Endometrium (tissue), 2 donors: ENCODE measurements at regions not wholly inside any gene's neighbourhood (a gene's known extent, or its start where the extent isn't known, plus 50 kb on each side); places are given as distances from the start of the nearest gene placed in this dataset.

ENCODE experiments used
- FAIRE-seq: peaks from 2 replicates; lab custom pipeline; 2012; peaks lifted over from hg19 to GRCh38; lab: Jason Lieb, UNC
- donor health status: control.
- donor health status: control.

GRCh38 chr1:232308616-232309015 lies 321.3 kb downstream of the SIPA1L2 start:
- no peak for FAIRE-seq

DNA sequence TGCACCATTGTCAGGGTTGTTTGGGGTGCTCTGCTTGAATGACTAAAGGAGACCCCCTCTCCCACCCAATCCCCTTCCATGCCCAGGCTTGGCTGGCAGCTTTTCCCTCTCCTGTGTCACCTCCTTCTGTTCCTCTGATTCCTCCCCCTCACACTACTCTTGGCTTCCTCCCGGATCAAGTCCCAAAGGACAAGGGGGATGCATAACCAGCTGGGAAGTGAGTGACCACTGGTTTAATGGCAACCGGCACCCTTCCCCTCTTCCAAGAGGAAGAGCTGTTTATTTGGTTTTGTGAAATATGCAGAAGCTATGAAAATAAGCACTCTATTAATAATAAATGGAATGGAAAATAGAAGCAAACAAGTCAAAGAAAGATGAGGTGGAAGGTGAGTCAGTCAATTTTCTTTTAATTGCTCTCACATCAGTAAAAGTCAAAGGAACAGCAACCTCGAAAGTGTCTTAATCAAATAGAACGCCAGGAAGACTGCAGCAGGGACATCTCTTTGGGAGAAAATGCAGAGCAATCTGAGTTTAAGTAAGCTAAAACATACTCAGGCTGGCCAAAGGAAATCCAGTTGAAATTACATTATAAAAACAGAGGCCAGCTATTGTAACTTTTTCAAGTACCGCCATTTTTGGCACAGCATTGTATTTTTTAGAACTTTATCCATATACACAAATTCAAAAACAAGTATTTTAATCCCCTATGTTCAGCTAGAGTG lies 322.5 kb downstream of the SIPA1L2 start:
- FAIRE-seq = no peak

GRCh38 chr1:232306269-232306961 lies 323.5 kb downstream of the SIPA1L2 start:
- FAIRE-seq = no peak

DNA sequence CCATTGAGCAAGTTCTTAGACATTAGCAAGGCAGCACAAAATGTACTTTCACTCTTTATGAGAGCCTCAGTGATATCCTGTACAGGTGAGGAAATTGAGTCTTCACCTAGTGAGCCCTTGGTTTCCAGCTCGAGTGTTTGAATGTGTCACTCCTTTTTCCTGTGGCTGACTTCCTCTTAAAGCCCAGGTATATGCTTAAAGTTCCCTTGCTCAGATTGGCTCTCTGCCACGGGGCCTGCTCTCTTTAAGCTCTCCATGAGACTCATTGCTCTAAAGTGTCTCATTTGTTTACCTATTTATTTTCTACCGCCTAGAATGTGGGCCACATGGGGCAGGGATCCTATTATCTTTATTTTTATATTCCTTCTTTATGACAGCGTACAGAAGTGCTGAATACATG lies 324.9 kb downstream of the SIPA1L2 start:
- FAIRE-seq = no peak

DNA sequence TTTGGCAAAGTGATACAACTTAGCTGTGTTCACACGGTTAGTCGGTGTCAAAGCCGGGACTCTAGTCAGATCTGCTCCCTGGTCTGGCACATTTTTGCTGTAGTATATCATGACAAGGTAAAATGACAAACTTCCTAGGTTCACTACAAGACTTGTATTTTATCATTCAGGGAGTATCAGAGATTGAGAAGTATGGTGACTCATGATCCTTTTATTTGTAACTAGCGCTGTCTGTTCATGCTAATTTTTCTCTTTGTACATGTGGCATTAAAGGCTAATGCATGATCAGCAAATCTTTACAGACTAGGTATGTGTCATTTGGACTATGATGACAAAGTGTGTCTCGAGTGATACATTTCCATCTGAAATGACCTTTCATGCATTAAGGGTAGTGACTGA lies 326.7 kb downstream of the SIPA1L2 start:
- no peak for FAIRE-seq

GRCh38 chr1:232302376-232303221 lies 327.3 kb downstream of the SIPA1L2 start:
- FAIRE-seq = no peak

GRCh38 chr1:232301246-232301645 lies 328.7 kb downstream of the SIPA1L2 start:
- no peak for FAIRE-seq

DNA sequence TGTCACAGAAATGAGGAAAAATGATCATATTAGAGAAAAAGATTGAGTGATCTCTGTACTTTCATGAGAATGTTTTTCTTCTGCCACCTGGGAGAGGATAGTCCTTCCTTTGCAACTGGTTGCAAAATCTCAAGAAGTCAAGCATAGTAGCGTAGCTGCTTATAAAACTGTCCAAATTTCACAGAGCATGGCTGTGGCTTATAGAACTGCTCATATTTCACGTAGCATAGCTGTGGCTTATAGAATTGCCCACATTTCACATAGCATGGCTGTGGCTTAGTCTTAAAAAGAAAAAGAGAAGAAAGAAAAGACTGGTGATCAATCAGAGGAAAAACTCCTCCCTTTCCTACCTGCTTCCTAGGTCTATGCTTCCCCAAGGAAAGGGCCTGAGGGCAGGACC lies 329.5 kb downstream of the SIPA1L2 start:
- no peak for FAIRE-seq

GRCh38 chr1:232296461-232296860 lies 333.5 kb downstream of the SIPA1L2 start:
- no peak for FAIRE-seq

DNA sequence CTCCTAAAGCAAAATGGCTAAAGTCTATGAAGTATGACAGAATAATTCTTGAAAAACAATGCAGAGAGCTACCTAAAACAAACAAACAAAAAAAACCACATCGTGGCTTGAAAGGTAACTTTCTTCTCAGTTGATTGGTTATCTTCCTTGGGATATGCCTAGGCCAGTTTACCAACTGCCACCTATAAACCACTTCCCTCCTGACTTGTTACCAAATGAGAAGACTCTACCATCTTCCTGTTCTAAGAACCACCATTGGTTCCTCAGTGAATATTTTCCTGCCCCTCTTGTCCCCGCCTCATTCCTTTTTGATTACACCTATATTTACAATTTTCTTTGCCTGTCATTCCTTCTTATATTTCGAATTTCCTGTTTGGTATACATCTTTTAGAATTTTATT lies 336.6 kb downstream of the SIPA1L2 start:
- FAIRE-seq = no peak

DNA sequence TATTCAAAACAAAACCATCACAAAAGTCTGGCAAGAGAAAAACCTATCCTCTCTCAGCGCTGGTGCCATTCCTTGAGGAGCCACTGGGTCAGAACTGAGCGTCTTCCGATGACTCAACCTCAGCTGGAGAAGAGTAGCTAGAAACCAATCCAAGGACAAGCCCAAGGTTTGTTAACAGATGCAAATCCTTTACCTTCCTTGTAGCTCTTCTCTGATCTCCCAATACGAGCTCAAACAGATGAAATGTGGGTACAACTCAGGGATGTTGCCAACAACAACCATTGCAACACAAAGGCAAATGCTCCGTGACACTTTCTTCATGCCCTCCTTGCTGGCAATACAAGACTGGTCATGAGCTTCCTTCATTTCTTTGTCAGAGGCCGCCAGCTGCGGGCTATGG lies 337.1 kb downstream of the SIPA1L2 start:
- FAIRE-seq = no peak

- no peak for FAIRE-seq
Observed at GRCh38 chr1:232292239-232292638, 337.7 kb downstream of the SIPA1L2 start.

DNA sequence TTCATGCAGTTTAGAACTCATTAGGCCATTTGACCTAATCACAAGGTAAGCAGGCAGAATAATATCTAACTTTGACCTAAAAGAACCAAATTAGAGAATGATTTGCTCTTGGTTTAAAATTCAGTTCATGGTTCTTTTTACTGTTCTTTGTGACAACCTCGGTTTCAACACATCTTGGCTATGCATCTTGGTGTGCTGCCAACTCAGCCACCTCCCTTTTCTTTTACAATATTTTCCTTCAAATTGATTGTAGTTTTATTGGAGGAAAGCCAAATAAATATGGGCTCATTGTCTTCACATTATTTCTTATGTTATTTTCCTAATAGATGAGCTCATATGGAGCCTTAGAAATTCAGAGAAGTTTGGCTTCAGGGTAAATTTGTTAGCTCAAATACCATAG lies 338.3 kb downstream of the SIPA1L2 start:
- FAIRE-seq = no peak

DNA sequence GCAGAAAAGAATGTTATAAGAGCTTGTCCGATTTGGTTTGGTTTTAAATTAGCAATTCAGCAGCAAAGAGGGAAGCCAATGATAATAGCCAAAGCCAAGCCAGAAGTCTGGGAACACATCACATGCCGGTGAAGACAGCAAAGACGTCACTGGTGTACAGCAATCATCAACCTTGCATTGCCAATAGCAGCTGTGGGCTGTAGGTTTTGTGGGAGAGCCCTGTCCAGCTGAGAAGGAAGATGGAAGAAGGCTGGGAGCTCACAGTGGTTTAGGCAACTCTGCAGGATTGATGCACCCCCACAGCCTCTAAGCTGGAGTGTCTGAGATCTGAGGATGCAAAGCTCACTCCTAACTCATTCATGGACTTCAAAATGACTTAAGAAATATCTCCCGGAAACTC lies 338.7 kb downstream of the SIPA1L2 start:
- FAIRE-seq = no peak

DNA sequence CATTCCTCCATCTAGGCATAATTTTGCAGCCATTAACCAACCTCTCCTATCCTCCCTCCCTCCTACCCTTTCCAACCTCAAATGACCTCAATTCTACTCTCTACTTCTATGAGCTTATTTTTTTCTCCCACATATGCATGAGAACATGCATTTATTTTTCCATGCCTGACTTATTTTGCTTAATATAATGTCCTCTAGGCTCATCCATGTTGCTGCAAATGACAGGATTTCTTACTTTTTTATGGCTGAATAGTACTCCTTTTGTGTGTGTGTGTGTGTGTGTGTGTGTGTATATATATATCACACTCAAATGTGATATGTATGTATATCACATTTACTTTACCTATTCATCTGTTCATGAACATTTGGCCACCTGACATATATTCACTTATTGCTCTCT lies 339.4 kb downstream of the SIPA1L2 start:
- FAIRE-seq = no peak

DNA sequence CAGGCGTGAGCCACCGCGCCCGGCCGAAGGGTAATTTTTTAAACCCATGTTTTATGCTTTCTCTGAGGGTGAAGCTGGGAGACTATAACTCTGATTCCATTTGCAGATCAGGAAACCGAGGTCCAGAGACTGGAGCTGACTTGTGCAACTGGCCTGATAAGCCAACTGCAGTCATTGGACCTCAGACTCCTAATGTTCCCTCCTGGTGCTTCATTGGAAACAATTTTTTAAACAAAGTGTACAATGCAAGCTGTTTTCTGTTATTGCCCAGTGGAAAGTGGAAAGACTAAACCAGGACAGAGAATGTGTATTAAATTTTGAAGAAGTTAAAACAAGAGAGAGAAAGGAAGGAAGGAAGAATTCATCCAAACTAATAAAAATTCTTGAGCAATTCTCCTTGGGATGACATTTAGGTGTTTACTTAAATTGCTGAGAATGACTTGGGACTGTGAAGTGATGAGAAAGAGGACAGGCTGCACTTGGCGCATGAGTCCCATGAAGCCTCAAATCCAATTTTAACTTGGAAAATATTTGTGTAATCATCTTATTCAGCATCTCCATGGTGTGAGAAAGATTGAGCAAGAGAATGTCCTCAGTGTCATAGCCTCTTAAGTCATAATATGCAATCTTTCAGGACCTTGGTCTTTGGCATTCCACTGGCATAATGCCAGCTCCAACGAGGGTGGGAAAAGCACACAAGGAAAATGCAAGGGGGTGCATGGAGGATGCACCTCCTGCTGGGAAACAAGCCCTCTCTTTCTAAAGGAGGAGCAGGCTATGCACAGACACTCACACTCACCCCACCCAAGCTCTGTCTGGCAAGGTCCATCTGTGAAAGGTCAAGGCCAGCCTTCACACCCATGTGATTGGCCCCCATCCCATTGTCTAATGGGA lies 342.0 kb downstream of the SIPA1L2 start:
- no peak for FAIRE-seq

GRCh38 chr1:232285138-232285537 lies 344.8 kb downstream of the SIPA1L2 start:
- FAIRE-seq = no peak

DNA sequence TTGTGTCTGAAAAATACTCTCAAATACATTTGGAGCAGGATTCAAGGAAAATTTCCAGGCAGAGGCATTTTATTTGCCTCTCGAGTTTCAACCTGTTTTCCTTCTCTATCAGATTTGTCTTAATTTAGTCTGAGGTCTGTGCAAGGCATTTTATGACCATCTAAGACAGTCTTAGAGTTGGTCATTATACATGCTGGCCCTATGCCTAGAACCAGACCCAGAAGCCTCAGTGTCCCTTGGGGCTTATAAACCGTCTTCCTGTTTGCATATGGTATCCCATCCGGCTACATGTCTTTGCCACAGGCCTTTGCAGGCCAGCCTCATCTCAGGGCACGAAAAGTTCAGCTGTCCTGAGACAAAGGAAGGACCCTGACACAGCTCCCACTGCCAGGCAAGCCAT lies 346.1 kb downstream of the SIPA1L2 start:
- FAIRE-seq = no peak

DNA sequence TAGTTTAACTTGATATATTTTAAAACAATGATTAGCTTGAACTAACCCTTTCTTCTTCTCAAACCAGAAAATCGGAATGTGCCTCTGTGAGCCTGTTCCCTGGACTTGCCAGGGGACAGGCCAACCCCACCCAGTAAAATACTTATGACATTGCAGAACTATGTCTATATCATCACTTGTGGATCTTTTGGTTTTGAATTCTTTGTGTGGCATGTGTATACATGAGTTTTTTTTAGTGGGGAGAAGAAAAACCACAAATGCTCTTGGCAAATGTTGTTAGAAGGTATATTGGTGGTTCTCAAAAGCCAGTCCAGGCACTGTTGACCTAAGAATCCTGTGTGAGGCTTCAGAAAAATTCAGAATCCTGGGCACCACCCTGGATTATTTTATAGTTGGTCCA lies 347.4 kb downstream of the SIPA1L2 start:
- FAIRE-seq = no peak

- no peak for FAIRE-seq
Observed at GRCh38 chr1:232280910-232281309, 349.0 kb downstream of the SIPA1L2 start.

DNA sequence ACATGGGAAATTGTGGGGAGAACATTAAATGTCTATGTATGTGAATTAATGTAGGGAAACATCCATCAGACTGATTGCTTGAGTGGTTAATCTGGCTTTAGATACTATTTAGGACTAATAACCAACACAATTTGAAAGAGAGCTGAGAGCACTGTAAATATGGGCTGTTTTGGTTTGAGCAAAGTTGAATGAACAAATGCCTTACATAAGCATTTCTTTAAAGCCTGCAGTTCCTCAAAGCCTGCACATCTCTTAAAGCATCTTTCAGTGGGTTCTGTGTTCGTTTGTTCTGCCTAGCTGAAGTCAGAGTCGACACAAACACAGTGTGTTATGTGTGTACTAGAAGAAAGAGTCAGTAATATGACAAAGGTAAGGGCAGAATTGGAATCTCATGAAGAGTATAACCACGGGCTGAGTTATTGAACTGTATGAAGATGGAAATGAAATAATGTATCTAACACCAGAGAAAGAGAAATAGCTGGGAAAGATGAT lies 350.0 kb downstream of the SIPA1L2 start:
- FAIRE-seq = no peak

- no peak for FAIRE-seq
Observed at GRCh38 chr1:232278925-232279324, 351.0 kb downstream of the SIPA1L2 start.
